ENCODE measurements at regions not wholly inside any gene's neighbourhood (a gene's known extent, or its start where the extent isn't known, plus 50 kb on each side); places are given as distances from the start of the nearest gene placed in this dataset.

DNA sequence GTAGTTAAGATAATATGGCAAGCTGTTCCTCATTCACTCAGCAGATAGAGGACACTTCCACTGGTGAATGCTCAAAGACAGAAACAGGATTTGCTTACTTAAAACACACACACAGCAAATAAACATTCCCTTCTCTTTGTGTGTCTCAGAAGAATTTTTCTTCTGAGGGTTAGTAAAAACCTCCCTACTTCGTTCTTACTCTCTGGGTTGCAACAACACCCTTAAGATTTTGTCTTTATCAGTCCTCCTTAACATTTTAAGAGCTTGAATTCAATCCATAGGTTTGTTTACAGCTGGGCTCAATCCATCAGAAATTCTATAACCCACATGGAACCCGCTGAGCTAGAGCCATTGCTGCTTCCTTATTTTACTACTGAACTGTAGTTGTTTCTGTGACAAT is 237.4 kb upstream of the PIK3R1 start:
- no peak for DNase-seq (ENCODE audit: low read depth, low spot score)
- BruUV-seq (replicated peaks), result no TSS peak
- Histone ChIP-seq H3K27me3 (ENCODE audit: control insufficient read depth in 2 of 2, insufficient read depth in 2 of 2, low read length in 2 of 2) (no peaks in the 10 kb centered on the region), H3K4me2 (ENCODE audit: insufficient read depth, low read length) (no peak overlapping the region), H2AFZ (ENCODE audit: low read depth, low read length) (no peak overlapping the region), H3K79me2 (ENCODE audit: control insufficient read depth, insufficient read depth, low read length) (no peaks in the 10 kb centered on the region), H3K9ac (replicated peaks; ENCODE audit: extremely low read depth, insufficient read depth, low read length) (no peak overlapping the region), H3K9me3 (replicated peaks; ENCODE audit: control insufficient read depth, insufficient read depth, low read length) (no peaks in the 10 kb centered on the region), H3K4me3 (replicated peaks in 1 of 3; ENCODE audit: insufficient read depth in 1 of 3, low read depth in 1 of 3, low read length in 3 of 3) (no peak overlapping the region), H3K36me3 (ENCODE audit: control insufficient read depth in 2 of 2, extremely low read depth in 1 of 2, insufficient read depth in 2 of 2, low read length in 2 of 2) (no peaks in the 10 kb centered on the region), H4K20me1 (replicated peaks; ENCODE audit: control insufficient read depth, extremely low read depth, insufficient read depth, low read length) (no peaks in the 10 kb centered on the region), H3K9me1 (replicated peaks; ENCODE audit: control insufficient read depth, extremely low read depth, insufficient read depth, low read length) (no peaks in the 10 kb centered on the region), H3K27ac (ENCODE audit: insufficient read depth, low read depth, low read length) (no peak overlapping the region), H3K4me1 (ENCODE audit: control insufficient read depth, extremely low read depth, insufficient read depth, low read length) (no peaks in the 10 kb centered on the region)
- dilution Hi-C loops (cut with MboI; ENCODE audit: extremely low pct_ligation_motif_present, low sequenced_read_pairs) (no loop called here), intact Hi-C loops (cut with micrococcal nuclease) (no loop called here)
- FAIRE-seq, result no peak
- CTCF ChIA-PET, result no interaction called here
- TF ChIP-seq GATA2 (IDR thresholded peaks at IDR 0.05; ENCODE audit: insufficient read depth, insufficient read length, low read depth, low read length) (no peak), MYC (IDR thresholded peaks at IDR 0.05; ENCODE audit: low read depth, low read length) (no peak), JUN (IDR thresholded peaks at IDR 0.05; ENCODE audit: borderline replicate concordance, insufficient read depth, insufficient read length, low read depth) (no peak), POLR2AphosphoS5 (IDR thresholded peaks at IDR 0.05; ENCODE audit: insufficient read depth, low read depth, low read length) (no peak), FOS (IDR thresholded peaks at IDR 0.05; ENCODE audit: borderline replicate concordance, insufficient read depth, low read length) (no peak), POLR2A (IDR thresholded peaks at IDR 0.05; ENCODE audit: low read depth, low read length) (no peak), EZH2 (IDR thresholded peaks at IDR 0.05; ENCODE audit: borderline replicate concordance, low read depth, low read length, severe bottlenecking) (no peak)
- TF ChIP-seq, protein P1, sequence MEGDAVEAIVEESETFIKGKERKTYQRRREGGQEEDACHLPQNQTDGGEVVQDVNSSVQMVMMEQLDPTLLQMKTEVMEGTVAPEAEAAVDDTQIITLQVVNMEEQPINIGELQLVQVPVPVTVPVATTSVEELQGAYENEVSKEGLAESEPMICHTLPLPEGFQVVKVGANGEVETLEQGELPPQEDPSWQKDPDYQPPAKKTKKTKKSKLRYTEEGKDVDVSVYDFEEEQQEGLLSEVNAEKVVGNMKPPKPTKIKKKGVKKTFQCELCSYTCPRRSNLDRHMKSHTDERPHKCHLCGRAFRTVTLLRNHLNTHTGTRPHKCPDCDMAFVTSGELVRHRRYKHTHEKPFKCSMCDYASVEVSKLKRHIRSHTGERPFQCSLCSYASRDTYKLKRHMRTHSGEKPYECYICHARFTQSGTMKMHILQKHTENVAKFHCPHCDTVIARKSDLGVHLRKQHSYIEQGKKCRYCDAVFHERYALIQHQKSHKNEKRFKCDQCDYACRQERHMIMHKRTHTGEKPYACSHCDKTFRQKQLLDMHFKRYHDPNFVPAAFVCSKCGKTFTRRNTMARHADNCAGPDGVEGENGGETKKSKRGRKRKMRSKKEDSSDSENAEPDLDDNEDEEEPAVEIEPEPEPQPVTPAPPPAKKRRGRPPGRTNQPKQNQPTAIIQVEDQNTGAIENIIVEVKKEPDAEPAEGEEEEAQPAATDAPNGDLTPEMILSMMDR (IDR thresholded peaks at IDR 0.05; ENCODE audit: extremely low read depth in 1 of 2, insufficient read depth in 1 of 2, low read depth in 1 of 2, low read length in 2 of 2), result no peak
- TF ChIP-seq, protein P2, sequence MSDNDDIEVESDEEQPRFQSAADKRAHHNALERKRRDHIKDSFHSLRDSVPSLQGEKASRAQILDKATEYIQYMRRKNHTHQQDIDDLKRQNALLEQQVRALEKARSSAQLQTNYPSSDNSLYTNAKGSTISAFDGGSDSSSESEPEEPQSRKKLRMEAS (IDR thresholded peaks at IDR 0.05; ENCODE audit: insufficient read depth, insufficient read length), result no peak
- POLR2A ChIA-PET, result no interaction called here

Data from endothelial cell of umbilical vein (primary cell).